GM10266 (cell line): ENCODE measurements at regions not wholly inside any gene's neighbourhood (a gene's known extent, or its start where the extent isn't known, plus 50 kb on each side); places are given as distances from the start of the nearest gene placed in this dataset.

ENCODE experiments used
- DNase-seq: peaks from one replicate; pipeline ENCODE4 v3.0.0; 2012; ENCODE audit errors: extremely low spot score
- TF ChIP-seq, protein P1 (sequence below): IDR thresholded peaks from 2 replicates; pipeline ENCODE4 v1.5.1; 2012; ENCODE audit warnings: mild to moderate bottlenecking, low read depth; ENCODE audit not compliant: control insufficient read depth, insufficient read depth; ENCODE audit errors: missing control alignments

DNA sequence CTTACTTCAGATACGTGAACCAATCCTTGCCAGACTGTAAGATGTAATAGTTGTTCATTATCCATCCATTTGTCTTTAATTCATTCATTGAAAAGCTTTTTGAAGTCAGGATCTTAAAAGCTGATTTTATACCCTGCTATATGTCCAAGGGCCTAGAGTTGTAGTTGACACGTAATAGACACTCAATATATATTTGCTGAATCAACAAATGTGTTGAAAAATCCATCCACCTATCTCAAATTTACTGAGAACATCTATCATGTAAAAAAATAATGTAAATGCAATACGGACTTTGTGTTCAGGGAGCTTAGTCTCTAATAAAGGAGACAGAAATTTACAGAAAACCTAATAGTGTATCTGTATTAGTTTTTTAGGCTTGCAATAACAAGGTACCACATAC, 521.0 kb downstream of the METTL15 start:
- TF ChIP-seq, protein P1, sequence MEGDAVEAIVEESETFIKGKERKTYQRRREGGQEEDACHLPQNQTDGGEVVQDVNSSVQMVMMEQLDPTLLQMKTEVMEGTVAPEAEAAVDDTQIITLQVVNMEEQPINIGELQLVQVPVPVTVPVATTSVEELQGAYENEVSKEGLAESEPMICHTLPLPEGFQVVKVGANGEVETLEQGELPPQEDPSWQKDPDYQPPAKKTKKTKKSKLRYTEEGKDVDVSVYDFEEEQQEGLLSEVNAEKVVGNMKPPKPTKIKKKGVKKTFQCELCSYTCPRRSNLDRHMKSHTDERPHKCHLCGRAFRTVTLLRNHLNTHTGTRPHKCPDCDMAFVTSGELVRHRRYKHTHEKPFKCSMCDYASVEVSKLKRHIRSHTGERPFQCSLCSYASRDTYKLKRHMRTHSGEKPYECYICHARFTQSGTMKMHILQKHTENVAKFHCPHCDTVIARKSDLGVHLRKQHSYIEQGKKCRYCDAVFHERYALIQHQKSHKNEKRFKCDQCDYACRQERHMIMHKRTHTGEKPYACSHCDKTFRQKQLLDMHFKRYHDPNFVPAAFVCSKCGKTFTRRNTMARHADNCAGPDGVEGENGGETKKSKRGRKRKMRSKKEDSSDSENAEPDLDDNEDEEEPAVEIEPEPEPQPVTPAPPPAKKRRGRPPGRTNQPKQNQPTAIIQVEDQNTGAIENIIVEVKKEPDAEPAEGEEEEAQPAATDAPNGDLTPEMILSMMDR = no peak
- no peak for DNase-seq

DNA sequence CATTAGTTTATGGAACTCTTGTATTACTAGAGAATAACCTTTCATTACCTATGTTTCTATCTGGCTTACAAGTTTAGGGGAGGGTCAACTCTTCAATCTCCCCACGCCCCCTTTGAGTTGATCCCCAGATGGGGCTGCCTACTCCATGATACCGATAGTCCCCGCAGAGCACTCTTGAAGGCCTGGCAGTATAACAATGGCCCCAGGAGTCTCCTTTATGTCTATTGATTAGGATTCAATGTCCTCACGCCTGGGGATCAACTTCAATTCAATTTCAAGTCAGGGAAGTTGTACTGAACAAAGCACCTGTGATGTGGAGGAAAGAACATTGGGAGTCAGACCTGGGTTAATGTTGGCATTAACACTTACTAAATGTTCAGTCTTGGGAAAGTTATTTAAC, 520.2 kb downstream of the METTL15 start:
- DNase-seq = no peak
- TF ChIP-seq, protein P1 = no peak

DNA sequence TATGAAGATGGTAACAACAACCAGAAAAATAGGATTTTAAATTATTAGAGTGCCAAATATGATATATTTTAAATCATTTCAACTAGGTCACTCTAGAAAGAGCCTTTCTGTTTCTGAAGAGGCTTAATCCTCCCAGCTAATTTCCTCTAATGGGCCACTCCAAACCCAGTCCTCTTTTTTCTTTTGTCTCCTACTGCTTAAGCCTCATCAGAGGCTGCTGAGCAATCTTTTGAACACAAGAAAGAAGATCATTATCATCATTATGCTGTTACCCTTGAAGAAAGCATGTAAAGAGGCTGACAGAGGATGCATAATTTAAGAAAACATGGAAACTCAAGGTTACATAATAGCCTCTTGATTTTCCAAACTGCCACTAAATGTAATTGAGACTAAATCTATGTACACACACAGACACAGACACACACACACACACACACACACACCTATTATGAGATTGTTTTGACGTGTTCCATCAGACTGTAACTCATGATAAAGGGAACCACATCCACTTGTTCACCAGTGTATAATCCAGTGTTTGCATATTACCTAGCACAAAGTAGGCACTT, 519.6 kb downstream of the METTL15 start:
- DNase-seq = no peak
- TF ChIP-seq, protein P1 = no peak

DNA sequence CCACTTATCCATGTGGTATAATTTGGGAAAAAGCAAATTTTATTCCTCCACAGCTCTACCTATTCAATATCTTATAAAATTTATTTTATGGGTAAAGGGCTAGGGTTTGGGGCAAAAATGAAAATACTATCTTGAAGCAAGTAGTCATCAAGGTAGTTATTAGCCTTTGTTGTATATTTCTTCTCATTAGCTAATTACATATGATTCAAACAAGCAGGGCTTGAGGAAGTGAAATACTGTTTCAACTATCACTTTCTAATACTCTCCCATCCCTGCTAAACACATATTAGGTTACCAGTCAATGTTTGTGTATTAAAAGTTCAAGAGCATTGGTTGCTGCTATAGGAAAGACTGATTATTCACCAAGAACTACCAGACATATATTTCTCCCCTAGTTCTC, 517.3 kb downstream of the METTL15 start:
- no peak for DNase-seq
- TF ChIP-seq, protein P1 = no peak

DNA sequence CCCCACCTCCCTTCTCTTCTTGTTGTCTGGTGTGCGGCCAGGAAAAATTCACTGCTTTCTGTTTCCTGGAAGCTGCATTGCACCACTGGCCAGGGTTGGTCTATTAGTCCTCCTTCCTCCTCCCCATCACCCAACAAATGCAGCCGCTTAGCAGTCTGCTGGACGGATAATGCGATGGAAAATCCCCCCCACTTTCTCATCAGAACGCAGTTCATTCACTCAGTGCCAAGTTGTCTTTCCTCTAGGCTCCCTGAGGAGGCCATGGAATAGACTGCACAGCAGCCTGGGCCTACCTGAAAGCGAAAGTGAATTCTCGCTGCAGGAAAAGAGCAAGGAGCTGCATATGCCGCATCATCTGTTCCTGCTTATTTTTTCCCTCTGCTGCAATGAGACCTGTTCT, 513.6 kb downstream of the METTL15 start:
- TF ChIP-seq, protein P1 = no peak
- no peak for DNase-seq

DNA sequence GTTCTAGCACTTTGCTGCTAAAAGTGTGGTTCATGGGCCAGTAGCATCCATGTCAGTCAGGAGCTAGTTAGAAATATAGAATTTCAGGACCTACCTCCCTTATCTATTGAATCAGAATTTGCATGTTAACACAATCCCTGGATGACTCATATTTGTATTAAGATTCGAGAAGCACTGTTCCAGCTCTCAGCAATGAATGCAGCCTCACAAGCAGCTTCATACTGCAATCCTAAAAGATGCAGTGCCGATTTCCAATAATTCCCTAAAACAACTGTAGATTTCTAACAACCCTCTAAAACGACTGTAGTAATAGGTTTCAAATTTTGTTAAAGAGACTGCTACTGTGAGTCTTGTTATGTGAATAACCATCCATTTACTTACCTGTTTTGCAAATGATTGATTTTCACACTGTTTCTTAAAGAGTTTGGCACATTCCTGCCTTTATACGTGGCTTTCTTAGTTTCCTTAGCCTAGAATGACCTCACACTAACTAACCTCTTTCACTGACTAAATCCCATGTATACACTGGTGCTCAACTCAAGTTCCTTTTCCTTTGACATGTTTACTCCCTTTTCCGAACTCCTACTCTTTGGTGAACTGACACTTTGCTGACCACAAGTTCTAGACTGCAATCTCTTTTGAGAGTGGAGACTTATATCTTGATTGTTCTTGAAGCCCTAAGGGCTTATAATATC, 511.8 kb downstream of the METTL15 start:
- DNase-seq = no peak
- TF ChIP-seq, protein P1 = no peak

DNA sequence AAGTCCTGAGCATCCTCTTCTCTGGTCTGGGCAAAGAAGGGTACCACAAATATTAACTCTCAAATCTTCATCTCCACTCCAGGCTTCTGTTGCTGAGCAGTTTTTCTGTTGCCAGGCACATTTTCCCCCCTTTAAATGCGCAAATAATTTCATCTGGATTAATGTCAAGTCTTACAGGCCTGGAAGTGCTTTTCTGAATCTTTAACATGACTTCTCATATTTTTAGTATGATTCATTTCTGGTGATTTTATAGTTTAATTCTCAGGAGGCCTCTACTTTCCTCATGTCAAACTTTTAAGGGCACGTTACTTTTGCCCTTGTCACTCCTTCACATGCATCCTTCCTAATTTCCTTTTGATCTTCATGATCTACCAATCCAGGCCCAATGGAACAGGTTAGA, 510.2 kb downstream of the METTL15 start:
- TF ChIP-seq, protein P1 = no peak
- no peak for DNase-seq
